ENCODE measurements at regions not wholly inside any gene's neighbourhood (a gene's known extent, or its start where the extent isn't known, plus 50 kb on each side); places are given as distances from the start of the nearest gene placed in this dataset.

- TF ChIP-seq CTCF (IDR thresholded peaks at IDR 0.05; ENCODE audit: low read depth, low read length), result no peak
- DNase-seq (ENCODE audit: low read depth, low spot score), result no peak
- in situ Hi-C loops (cut with HindIII; ENCODE audit: low sequenced_read_pairs), result no loop called here
- no peak overlapping the region for H3K4me3 ChIP-seq (ENCODE audit: low read depth, low read length)
Measured at GRCh38 chr9:82260691-82261090, 272.1 kb downstream of the SPATA31D1 start.

- no peak for DNase-seq (ENCODE audit: low read depth, low spot score)
- in situ Hi-C loops (cut with HindIII; ENCODE audit: low sequenced_read_pairs), result no loop called here
- no peak for TF ChIP-seq CTCF (IDR thresholded peaks at IDR 0.05; ENCODE audit: low read depth, low read length)
- no peak overlapping the region for H3K4me3 ChIP-seq (ENCODE audit: low read depth, low read length)
Measured at GRCh38 chr9:82263619-82264018, 275.0 kb downstream of the SPATA31D1 start.

GRCh38 chr9:82271106-82271561, 282.6 kb downstream of the SPATA31D1 start:
- no peak overlapping the region for H3K4me3 ChIP-seq (ENCODE audit: low read depth, low read length)
- no peak for TF ChIP-seq CTCF (IDR thresholded peaks at IDR 0.05; ENCODE audit: low read depth, low read length)
- in situ Hi-C loops (cut with HindIII; ENCODE audit: low sequenced_read_pairs), result no loop called here
- peak; percentile 90 for DNase-seq (ENCODE audit: low read depth, low spot score)

- DNase-seq (ENCODE audit: low read depth, low spot score), result peak; percentile 33
- in situ Hi-C loops (cut with HindIII; ENCODE audit: low sequenced_read_pairs), result no loop called here
- TF ChIP-seq CTCF (IDR thresholded peaks at IDR 0.05; ENCODE audit: low read depth, low read length), result no peak
- no peak overlapping the region for H3K4me3 ChIP-seq (ENCODE audit: low read depth, low read length)
Measured at GRCh38 chr9:82273121-82273520, 284.5 kb downstream of the SPATA31D1 start.

- DNase-seq (ENCODE audit: low read depth, low spot score), result no peak
- in situ Hi-C loops (cut with HindIII; ENCODE audit: low sequenced_read_pairs), result no loop called here
- H3K4me3 ChIP-seq (ENCODE audit: low read depth, low read length), result no peak overlapping the region
- TF ChIP-seq CTCF (IDR thresholded peaks at IDR 0.05; ENCODE audit: low read depth, low read length), result no peak
Measured at GRCh38 chr9:82275258-82275927, 286.8 kb downstream of the SPATA31D1 start.

- no peak for TF ChIP-seq CTCF (IDR thresholded peaks at IDR 0.05; ENCODE audit: low read depth, low read length)
- in situ Hi-C loops (cut with HindIII; ENCODE audit: low sequenced_read_pairs), result no loop called here
- no peak overlapping the region for H3K4me3 ChIP-seq (ENCODE audit: low read depth, low read length)
- no peak for DNase-seq (ENCODE audit: low read depth, low spot score)
Measured at GRCh38 chr9:82281066-82281465, 292.5 kb downstream of the SPATA31D1 start.

Data from astrocyte of the spinal cord (primary cell).